ENCODE measurements at regions not wholly inside any gene's neighbourhood (a gene's known extent, or its start where the extent isn't known, plus 50 kb on each side); places are given as distances from the start of the nearest gene placed in this dataset.
A peak's percentile ranks its signal among the peaks of the same experiment; 100 is the strongest.

GRCh38 chr2:62352031-62352430, 154.0 kb downstream of the TMEM17 start:
- Mint-ChIP-seq H3K36me3 (peaks cover 14% of the 10 kb centered on the region), H3K27ac (no peak overlapping the region), H3K4me3 (no peak overlapping the region), H3K27me3 (ENCODE audit: low read depth) (no peaks in the 10 kb centered on the region), H3K9me3 (peaks cover 22% of the 10 kb centered on the region), H3K4me1 (peaks cover 41% of the 10 kb centered on the region)
- ATAC-seq (no peak), DNase-seq (ENCODE audit: low spot score) (no peak)
- ChIA-PET CTCF (interaction anchor here (0.7 to 0.8 kb wide), 2 partner anchors 54 to 410 kb away, joined by 5 read pairs; no protein-coding TSS in a partner anchor), POLR2A (no interaction called here)
- TF ChIP-seq NR3C1 (CRISPR knock-in tag; conservative IDR thresholded peaks at IDR 0.05; ENCODE audit: low read depth) = no peak
- no peak for TF ChIP-seq TCF7 (CRISPR knock-in tag; IDR thresholded peaks at IDR 0.05; ENCODE audit: low read depth)
- TF ChIP-seq, protein P1, sequence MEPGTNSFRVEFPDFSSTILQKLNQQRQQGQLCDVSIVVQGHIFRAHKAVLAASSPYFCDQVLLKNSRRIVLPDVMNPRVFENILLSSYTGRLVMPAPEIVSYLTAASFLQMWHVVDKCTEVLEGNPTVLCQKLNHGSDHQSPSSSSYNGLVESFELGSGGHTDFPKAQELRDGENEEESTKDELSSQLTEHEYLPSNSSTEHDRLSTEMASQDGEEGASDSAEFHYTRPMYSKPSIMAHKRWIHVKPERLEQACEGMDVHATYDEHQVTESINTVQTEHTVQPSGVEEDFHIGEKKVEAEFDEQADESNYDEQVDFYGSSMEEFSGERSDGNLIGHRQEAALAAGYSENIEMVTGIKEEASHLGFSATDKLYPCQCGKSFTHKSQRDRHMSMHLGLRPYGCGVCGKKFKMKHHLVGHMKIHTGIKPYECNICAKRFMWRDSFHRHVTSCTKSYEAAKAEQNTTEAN (CRISPR knock-in tag; IDR thresholded peaks at IDR 0.05) = no peak
- no peak for TF ChIP-seq E2F1 (CRISPR knock-in tag; IDR thresholded peaks at IDR 0.05)
- no peak for TF ChIP-seq FOXP1 (CRISPR knock-in tag; IDR thresholded peaks at IDR 0.05; ENCODE audit: borderline replicate concordance)

DNA sequence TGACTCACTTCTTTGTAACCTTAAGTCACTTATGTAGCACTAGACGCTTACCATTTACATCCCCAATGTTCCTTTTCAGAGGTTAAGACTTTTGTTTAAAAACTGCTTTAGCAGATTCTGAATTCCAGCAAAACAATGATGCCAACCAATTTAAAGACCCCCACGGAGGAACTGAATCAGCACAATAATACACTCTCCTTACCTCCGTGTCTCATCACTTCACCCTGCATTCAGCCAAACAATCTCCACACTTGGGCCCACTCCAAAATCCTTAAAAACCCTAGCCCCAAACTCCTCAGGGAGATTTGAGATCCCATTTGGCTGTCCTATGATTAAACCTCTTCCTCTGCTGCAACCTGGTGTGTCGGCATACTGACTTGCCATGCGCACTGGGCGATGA, 153.9 kb downstream of the B3GNT2 start:
- POLR2A ChIA-PET = no interaction called here

GRCh38 chr2:62348700-62349099, 152.8 kb downstream of the B3GNT2 start:
- H3K9me3 Mint-ChIP-seq = peaks cover 23% of the 10 kb centered on the region
- no peaks in the 10 kb centered on the region for H3K27me3 Mint-ChIP-seq (ENCODE audit: low read depth)
- no peak for DNase-seq (ENCODE audit: low spot score)
- H3K4me1 Mint-ChIP-seq = peaks cover 26% of the 10 kb centered on the region
- peaks cover 14% of the 10 kb centered on the region for H3K36me3 Mint-ChIP-seq
- ATAC-seq = no peak
- TF ChIP-seq, protein P2, sequence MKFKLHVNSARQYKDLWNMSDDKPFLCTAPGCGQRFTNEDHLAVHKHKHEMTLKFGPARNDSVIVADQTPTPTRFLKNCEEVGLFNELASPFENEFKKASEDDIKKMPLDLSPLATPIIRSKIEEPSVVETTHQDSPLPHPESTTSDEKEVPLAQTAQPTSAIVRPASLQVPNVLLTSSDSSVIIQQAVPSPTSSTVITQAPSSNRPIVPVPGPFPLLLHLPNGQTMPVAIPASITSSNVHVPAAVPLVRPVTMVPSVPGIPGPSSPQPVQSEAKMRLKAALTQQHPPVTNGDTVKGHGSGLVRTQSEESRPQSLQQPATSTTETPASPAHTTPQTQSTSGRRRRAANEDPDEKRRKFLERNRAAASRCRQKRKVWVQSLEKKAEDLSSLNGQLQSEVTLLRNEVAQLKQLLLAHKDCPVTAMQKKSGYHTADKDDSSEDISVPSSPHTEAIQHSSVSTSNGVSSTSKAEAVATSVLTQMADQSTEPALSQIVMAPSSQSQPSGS (CRISPR knock-in tag; IDR thresholded peaks at IDR 0.05; ENCODE audit: borderline replicate concordance, low read depth) = no peak
- TF ChIP-seq ZBTB21 (CRISPR knock-in tag; IDR thresholded peaks at IDR 0.05; ENCODE audit: borderline replicate concordance) (no peak), ETV6 (CRISPR knock-in tag; IDR thresholded peaks at IDR 0.05) (no peak), CBFB (CRISPR knock-in tag; IDR thresholded peaks at IDR 0.05; ENCODE audit: low read depth) (no peak), ATF1 (CRISPR knock-in tag; IDR thresholded peaks at IDR 0.05) (no peak), ZNF263 (CRISPR knock-in tag; IDR thresholded peaks at IDR 0.05; ENCODE audit: low read depth) (no peak), EMX1 (CRISPR knock-in tag; IDR thresholded peaks at IDR 0.05) (no peak), CTCF (IDR thresholded peaks at IDR 0.05) (no peak), AFF4 (CRISPR knock-in tag; IDR thresholded peaks at IDR 0.05; ENCODE audit: borderline replicate concordance) (no peak), JUN (CRISPR knock-in tag; IDR thresholded peaks at IDR 0.05) (no peak)
- TF ChIP-seq, protein P3, sequence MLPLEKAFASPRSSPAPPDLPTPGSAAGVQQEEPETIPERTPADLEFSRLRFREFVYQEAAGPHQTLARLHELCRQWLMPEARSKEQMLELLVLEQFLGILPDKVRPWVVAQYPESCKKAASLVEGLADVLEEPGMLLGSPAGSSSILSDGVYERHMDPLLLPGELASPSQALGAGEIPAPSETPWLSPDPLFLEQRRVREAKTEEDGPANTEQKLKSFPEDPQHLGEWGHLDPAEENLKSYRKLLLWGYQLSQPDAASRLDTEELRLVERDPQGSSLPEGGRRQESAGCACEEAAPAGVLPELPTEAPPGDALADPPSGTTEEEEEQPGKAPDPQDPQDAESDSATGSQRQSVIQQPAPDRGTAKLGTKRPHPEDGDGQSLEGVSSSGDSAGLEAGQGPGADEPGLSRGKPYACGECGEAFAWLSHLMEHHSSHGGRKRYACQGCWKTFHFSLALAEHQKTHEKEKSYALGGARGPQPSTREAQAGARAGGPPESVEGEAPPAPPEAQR (CRISPR knock-in tag; IDR thresholded peaks at IDR 0.05) = no peak
- POLR2A ChIA-PET = no interaction called here
- H3K27ac Mint-ChIP-seq = peak overlapping the region; percentile 25
- H3K4me3 Mint-ChIP-seq = no peak overlapping the region
- CTCF ChIA-PET = interaction anchor here (0.7 kb wide), 1 partner anchor 731 kb away, joined by 4 read pairs; no protein-coding TSS in a partner anchor

More for the DNA sequence above, 153.9 kb downstream of the B3GNT2 start:
- Mint-ChIP-seq H3K27ac (peak overlapping the region; percentile 61), H3K9me3 (peaks cover 23% of the 10 kb centered on the region), H3K4me1 (peaks cover 34% of the 10 kb centered on the region), H3K36me3 (peaks cover 14% of the 10 kb centered on the region), H3K27me3 (ENCODE audit: low read depth) (no peaks in the 10 kb centered on the region), H3K4me3 (no peak overlapping the region)
- TF ChIP-seq ZNF423 (CRISPR knock-in tag; IDR thresholded peaks at IDR 0.05) (0 out of 2 replicates have a peak, but pooled peaks have one; percentile 8), SMAD3 (CRISPR knock-in tag; IDR thresholded peaks at IDR 0.05; ENCODE audit: borderline replicate concordance) (no peak)
- CTCF ChIA-PET = no interaction called here
- DNase-seq (ENCODE audit: low spot score) = no peak
- peak; percentile 44; the same call in 1 of the 2 replicates for ATAC-seq

Measured in WTC11 (cell line).